HG03558 (cell line): ENCODE measurements at regions not wholly inside any gene's neighbourhood (a gene's known extent, or its start where the extent isn't known, plus 50 kb on each side); places are given as distances from the start of the nearest gene placed in this dataset.

Source experiments
- ATAC-seq: cut with Tn5 transposase; IDR thresholded peaks from one replicate; pipeline ENCODE4 v1.9.1; 2021; ENCODE audit warnings: moderate number of reproducible peaks; ENCODE audit not compliant: unreplicated experiment; ENCODE audit errors: extremely low read depth

GRCh38 chr15:47400603-47401002 is 316.7 kb upstream of the SEMA6D start:
- ATAC-seq = no peak

- ATAC-seq = no peak
Measured at GRCh38 chr15:47401427-47401826, 315.9 kb upstream of the SEMA6D start.

GRCh38 chr15:47402829-47403228 is 314.5 kb upstream of the SEMA6D start:
- ATAC-seq = no peak

GRCh38 chr15:47404877-47405276 is 312.4 kb upstream of the SEMA6D start:
- no peak for ATAC-seq

GRCh38 chr15:47405365-47406162 is 311.7 kb upstream of the SEMA6D start:
- ATAC-seq = no peak

GRCh38 chr15:47407692-47408091 is 309.6 kb upstream of the SEMA6D start:
- ATAC-seq = no peak

- no peak for ATAC-seq
Measured at GRCh38 chr15:47409038-47409437, 308.3 kb upstream of the SEMA6D start.

- no peak for ATAC-seq
Measured at GRCh38 chr15:47409600-47409999, 307.7 kb upstream of the SEMA6D start.

- no peak for ATAC-seq
Measured at GRCh38 chr15:47410247-47410646, 307.1 kb upstream of the SEMA6D start.

- no peak for ATAC-seq
Measured at GRCh38 chr15:47411733-47412132, 305.6 kb upstream of the SEMA6D start.

- no peak for ATAC-seq
Measured at GRCh38 chr15:47412136-47412535, 305.2 kb upstream of the SEMA6D start.

- ATAC-seq = no peak
Measured at GRCh38 chr15:47412802-47413201, 304.5 kb upstream of the SEMA6D start.

GRCh38 chr15:47414207-47414606 is 303.1 kb upstream of the SEMA6D start:
- ATAC-seq = no peak

GRCh38 chr15:47415539-47415971 is 301.8 kb upstream of the SEMA6D start:
- no peak for ATAC-seq

- no peak for ATAC-seq
Measured at GRCh38 chr15:47422881-47423665, 294.2 kb upstream of the SEMA6D start.

GRCh38 chr15:47427463-47427862 is 289.8 kb upstream of the SEMA6D start:
- ATAC-seq = no peak

GRCh38 chr15:47429376-47429775 is 287.9 kb upstream of the SEMA6D start:
- no peak for ATAC-seq

- no peak for ATAC-seq
Measured at GRCh38 chr15:47431501-47431900, 285.8 kb upstream of the SEMA6D start.

- ATAC-seq = no peak
Measured at GRCh38 chr15:47432826-47433225, 284.5 kb upstream of the SEMA6D start.

- ATAC-seq = no peak
Measured at GRCh38 chr15:47434596-47434995, 282.7 kb upstream of the SEMA6D start.

GRCh38 chr15:47437491-47437890 is 279.8 kb upstream of the SEMA6D start:
- ATAC-seq = no peak
